ENCODE measurements at regions not wholly inside any gene's neighbourhood (a gene's known extent, or its start where the extent isn't known, plus 50 kb on each side); places are given as distances from the start of the nearest gene placed in this dataset.
"Not testable (repeated sequence)": the region's sequence is repeated elsewhere in the genome, so short reads cannot be mapped to it uniquely, and the experiment has no call there.

GRCh38 chr1:101122452-101123166 lies 97.0 kb upstream of the DPH5 start:
- DNase-seq: no peak

- DNase-seq: no peak
Observed at GRCh38 chr1:101121975-101122374, 96.4 kb upstream of the DPH5 start.

- no peak for DNase-seq
Observed at GRCh38 chr1:101121504-101121903, 95.9 kb upstream of the DPH5 start.

GRCh38 chr1:101120868-101121267 lies 95.3 kb upstream of the DPH5 start:
- no peak for DNase-seq

GRCh38 chr1:101119289-101119688 lies 93.7 kb upstream of the DPH5 start:
- no peak for DNase-seq

- DNase-seq: no peak
Observed at GRCh38 chr1:101116006-101116405, 90.4 kb upstream of the DPH5 start.

- DNase-seq: no peak
Observed at GRCh38 chr1:101115112-101115511, 89.5 kb upstream of the DPH5 start.

- DNase-seq: not testable (repeated sequence)
Observed at GRCh38 chr1:101114128-101114527, 88.5 kb upstream of the DPH5 start.

GRCh38 chr1:101112051-101112780 lies 86.6 kb upstream of the DPH5 start:
- no peak for DNase-seq

- DNase-seq: no peak
Observed at GRCh38 chr1:101111461-101111860, 85.9 kb upstream of the DPH5 start.

GRCh38 chr1:101109791-101110190 lies 84.2 kb upstream of the DPH5 start:
- no peak for DNase-seq

GRCh38 chr1:101108111-101108500 lies 82.5 kb upstream of the DPH5 start:
- no peak for DNase-seq

GRCh38 chr1:101107496-101108110 lies 82.0 kb upstream of the DPH5 start:
- no peak for DNase-seq

- DNase-seq: no peak
Observed at GRCh38 chr1:101105877-101106276, 80.3 kb upstream of the DPH5 start.

GRCh38 chr1:101102426-101103156 lies 77.0 kb upstream of the DPH5 start:
- no peak for DNase-seq

- DNase-seq: no peak
Observed at GRCh38 chr1:101101360-101101759, 75.8 kb upstream of the DPH5 start.

- DNase-seq: no peak
Observed at GRCh38 chr1:101100674-101101073, 75.1 kb upstream of the DPH5 start.

- DNase-seq: peak; percentile 46
Observed at GRCh38 chr1:101098907-101099306, 73.3 kb upstream of the DPH5 start.

GRCh38 chr1:101098327-101098726 lies 72.7 kb upstream of the DPH5 start:
- DNase-seq: no peak

- DNase-seq: no peak
Observed at GRCh38 chr1:101089613-101090338, 64.2 kb upstream of the DPH5 start.

- no peak for DNase-seq
Observed at GRCh38 chr1:101088431-101088830, 62.8 kb upstream of the DPH5 start.

GRCh38 chr1:101086783-101087182 lies 61.2 kb upstream of the DPH5 start:
- DNase-seq: no peak

All from NCI-H69 (cell line).